Smooth muscle cell (in vitro differentiated cells): ENCODE measurements at regions not wholly inside any gene's neighbourhood (a gene's known extent, or its start where the extent isn't known, plus 50 kb on each side); places are given as distances from the start of the nearest gene placed in this dataset.

Experiments
- DNase-seq: peaks from one replicate; lab custom pipeline; 2025; ENCODE audit not compliant: unreplicated experiment; lab: John Stamatoyannopoulos, UW
- H2AFZ ChIP-seq: fragments of 200-600 bp; sonication (generic); 2 replicates; pipeline ENCODE4 v1.6.0; 2016; ENCODE audit warnings: antibody characterized with exemption, low read depth, mild to moderate bottlenecking
- H3F3A ChIP-seq: fragments of 200-600 bp; sonication (generic); 2 replicates; pipeline ENCODE4 v1.6.0; 2017; ENCODE audit warnings: antibody characterized with exemption, low read depth
- H3K27ac ChIP-seq: fragments of 200-600 bp; sonication (generic); 2 replicates; pipeline ENCODE4 v1.5.1; 2016; ENCODE audit warnings: low read depth, mild to moderate bottlenecking
- H3K27me3 ChIP-seq: fragments of 200-600 bp; sonication (generic); 2 replicates; pipeline ENCODE4 v1.6.1; 2016; ENCODE audit warnings: low read depth, mild to moderate bottlenecking
- H3K36me3 ChIP-seq: fragments of 200-600 bp; sonication (generic); 2 replicates; pipeline ENCODE4 v1.5.1; 2016; ENCODE audit warnings: low read depth
- H3K4me1 ChIP-seq: fragments of 200-600 bp; sonication (generic); 2 replicates; pipeline ENCODE4 v1.5.1; 2016; ENCODE audit warnings: low read depth
- H3K4me2 ChIP-seq: fragments of 200-600 bp; sonication (generic); 2 replicates; pipeline ENCODE4 v1.6.0; 2016; ENCODE audit warnings: mild to moderate bottlenecking
- H3K4me3 ChIP-seq: fragments of 200-600 bp; sonication (generic); 2 replicates; pipeline ENCODE4 v1.5.1; 2016; ENCODE audit warnings: mild to moderate bottlenecking
- H3K79me2 ChIP-seq: fragments of 200-600 bp; sonication (generic); 2 replicates; pipeline ENCODE4 v1.6.0; 2016; ENCODE audit warnings: low read depth, mild to moderate bottlenecking
- H3K9ac ChIP-seq: fragments of 200-600 bp; sonication (generic); 2 replicates; pipeline ENCODE4 v1.6.0; 2016; ENCODE audit warnings: low read depth
- H3K9me3 ChIP-seq: fragments of 200-600 bp; sonication (generic); replicated peaks from 2 replicates; pipeline ENCODE4 v1.5.1; 2016; ENCODE audit warnings: low read depth
- H4K20me1 ChIP-seq: fragments of 200-600 bp; sonication (generic); 2 replicates; pipeline ENCODE4 v1.6.0; 2016; ENCODE audit warnings: low read depth
- WGBS: methylation state at CpG from one replicate; pipeline ENCODE4 v1.1.7; 2016; ENCODE audit warnings: low lambda C conversion rate; 5-methylcytosine and 5-hydroxymethylcytosine counted together
- TF ChIP-seq, protein P1 (sequence below): fragments of 200-600 bp; sonication (generic); IDR thresholded peaks from 2 replicates; pipeline ENCODE4 v1.5.1; 2017; ENCODE audit warnings: borderline replicate concordance, mild to moderate bottlenecking, antibody characterized with exemption; ENCODE audit not compliant: insufficient read depth, poor library complexity, severe bottlenecking

DNA sequence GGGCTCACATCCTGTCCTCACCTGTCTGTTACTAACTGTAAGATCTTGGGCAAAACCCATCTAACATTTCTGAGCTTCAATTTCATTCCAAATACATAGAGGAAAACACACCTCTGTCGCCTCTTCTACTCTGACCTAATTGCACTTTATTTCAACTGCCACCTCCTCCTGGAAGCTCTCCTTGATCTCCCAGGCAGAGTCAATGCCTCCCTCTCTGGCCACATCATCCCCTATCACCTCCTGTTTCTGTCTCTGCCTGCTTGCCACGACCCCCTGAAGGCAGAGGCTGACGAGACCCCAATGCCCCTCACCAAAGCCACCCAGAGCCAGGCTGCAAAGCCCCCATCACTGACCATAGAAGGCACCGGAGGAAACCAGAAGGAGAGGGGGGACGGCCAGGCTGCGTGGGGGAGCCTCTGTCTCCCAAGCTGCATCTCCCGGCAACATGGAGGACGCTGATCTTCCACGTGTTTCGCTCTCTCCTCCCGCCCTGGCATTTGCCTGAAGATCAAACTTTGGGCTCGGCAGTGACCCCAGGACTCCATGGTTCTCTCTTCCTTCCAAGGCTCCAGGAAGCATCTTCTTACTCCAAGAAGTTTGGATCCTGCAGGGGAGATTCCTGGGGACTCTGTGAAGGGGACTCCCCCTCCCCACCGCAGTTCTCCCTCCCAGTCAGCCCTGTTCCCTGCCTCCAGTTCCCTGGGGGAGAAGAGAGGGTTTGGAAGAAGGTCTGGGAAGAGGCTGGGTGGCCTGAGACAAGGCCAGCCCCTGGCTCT is 50.1 kb upstream of the BCL11B start:
- no peak for DNase-seq
- Histone ChIP-seq H3K27me3 (no peaks in the 10 kb centered on the region), H3K27ac (no peak overlapping the region), H3K9me3 (no peaks in the 10 kb centered on the region), H3K36me3 (no peaks in the 10 kb centered on the region), H3F3A (no peaks in the 10 kb centered on the region), H3K4me1 (no peaks in the 10 kb centered on the region), H3K79me2 (no peaks in the 10 kb centered on the region), H3K9ac (no peak overlapping the region), H4K20me1 (no peaks in the 10 kb centered on the region), H2AFZ (no peak overlapping the region), H3K4me3 (no peak overlapping the region), H3K4me2 (no peak overlapping the region)
- WGBS: 72% methylated on average over 13 of the region's 13 CpGs
- TF ChIP-seq, protein P1, sequence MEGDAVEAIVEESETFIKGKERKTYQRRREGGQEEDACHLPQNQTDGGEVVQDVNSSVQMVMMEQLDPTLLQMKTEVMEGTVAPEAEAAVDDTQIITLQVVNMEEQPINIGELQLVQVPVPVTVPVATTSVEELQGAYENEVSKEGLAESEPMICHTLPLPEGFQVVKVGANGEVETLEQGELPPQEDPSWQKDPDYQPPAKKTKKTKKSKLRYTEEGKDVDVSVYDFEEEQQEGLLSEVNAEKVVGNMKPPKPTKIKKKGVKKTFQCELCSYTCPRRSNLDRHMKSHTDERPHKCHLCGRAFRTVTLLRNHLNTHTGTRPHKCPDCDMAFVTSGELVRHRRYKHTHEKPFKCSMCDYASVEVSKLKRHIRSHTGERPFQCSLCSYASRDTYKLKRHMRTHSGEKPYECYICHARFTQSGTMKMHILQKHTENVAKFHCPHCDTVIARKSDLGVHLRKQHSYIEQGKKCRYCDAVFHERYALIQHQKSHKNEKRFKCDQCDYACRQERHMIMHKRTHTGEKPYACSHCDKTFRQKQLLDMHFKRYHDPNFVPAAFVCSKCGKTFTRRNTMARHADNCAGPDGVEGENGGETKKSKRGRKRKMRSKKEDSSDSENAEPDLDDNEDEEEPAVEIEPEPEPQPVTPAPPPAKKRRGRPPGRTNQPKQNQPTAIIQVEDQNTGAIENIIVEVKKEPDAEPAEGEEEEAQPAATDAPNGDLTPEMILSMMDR: no peak
